ENCODE measurements at regions not wholly inside any gene's neighbourhood (a gene's known extent, or its start where the extent isn't known, plus 50 kb on each side); places are given as distances from the start of the nearest gene placed in this dataset.
"Not testable (repeated sequence)": the region's sequence is repeated elsewhere in the genome, so short reads cannot be mapped to it uniquely, and the experiment has no call there.

- no peak for DNase-seq
Observed at GRCh38 chr4:14125375-14126129, 498.0 kb upstream of the BOD1L1 start.

GRCh38 chr4:14130551-14130950 lies 503.0 kb upstream of the BOD1L1 start:
- DNase-seq = no peak

- DNase-seq = no peak
Observed at GRCh38 chr4:14131335-14131734, 503.8 kb upstream of the BOD1L1 start.

- DNase-seq = no peak
Observed at GRCh38 chr4:14132301-14132700, 504.8 kb upstream of the BOD1L1 start.

- DNase-seq = no peak
Observed at GRCh38 chr4:14138106-14138505, 510.6 kb upstream of the BOD1L1 start.

- DNase-seq = no peak
Observed at GRCh38 chr4:14143892-14144291, 516.4 kb upstream of the BOD1L1 start.

- DNase-seq = peak; percentile 35
Observed at GRCh38 chr4:14149176-14150053, 521.9 kb upstream of the BOD1L1 start.

GRCh38 chr4:14151101-14151500 lies 523.6 kb upstream of the BOD1L1 start:
- DNase-seq = no peak

GRCh38 chr4:14152834-14153519 lies 525.5 kb upstream of the BOD1L1 start:
- no peak for DNase-seq

GRCh38 chr4:14155803-14156202 lies 528.3 kb upstream of the BOD1L1 start:
- DNase-seq = no peak

- DNase-seq = no peak
Observed at GRCh38 chr4:14157262-14157661, 529.7 kb upstream of the BOD1L1 start.

GRCh38 chr4:14165222-14165920 lies 537.8 kb upstream of the BOD1L1 start:
- DNase-seq = no peak

- no peak for DNase-seq
Observed at GRCh38 chr4:14167876-14168510, 540.5 kb upstream of the BOD1L1 start.

GRCh38 chr4:14168919-14169318 lies 541.4 kb upstream of the BOD1L1 start:
- peak; percentile 56 for DNase-seq

GRCh38 chr4:14169460-14169859 lies 541.9 kb upstream of the BOD1L1 start:
- DNase-seq = no peak

- not testable (repeated sequence) for DNase-seq
Observed at GRCh38 chr4:14169940-14170339, 542.4 kb upstream of the BOD1L1 start.

- DNase-seq = no peak
Observed at GRCh38 chr4:14176613-14177012, 549.1 kb upstream of the BOD1L1 start.

- DNase-seq = no peak
Observed at GRCh38 chr4:14177987-14178386, 550.5 kb upstream of the BOD1L1 start.

- no peak for DNase-seq
Observed at GRCh38 chr4:14178421-14178820, 550.9 kb upstream of the BOD1L1 start.

- DNase-seq = no peak
Observed at GRCh38 chr4:14180166-14180565, 552.6 kb upstream of the BOD1L1 start.

GRCh38 chr4:14180983-14181601 lies 553.6 kb upstream of the BOD1L1 start:
- no peak for DNase-seq

- DNase-seq = no peak
Observed at GRCh38 chr4:14182148-14182547, 554.6 kb upstream of the BOD1L1 start.
